Thyroid gland (tissue), 4 donors: ENCODE measurements at regions not wholly inside any gene's neighbourhood (a gene's known extent, or its start where the extent isn't known, plus 50 kb on each side); places are given as distances from the start of the nearest gene placed in this dataset.

Source experiments
- DNase-seq, 2 donors: peaks; one replicate each; pipeline ENCODE4 v3.0.0-alpha.2; 2019
- H3K27ac ChIP-seq, 3 donors: fragments of 200-600 bp; sonication (generic); 1 replicate in 2 of 3; 2 replicates in 1 of 3; pipeline ENCODE4 v1.5.1; 2016 to 2019; ENCODE audit warnings: mild to moderate bottlenecking in 1 of 3, moderate library complexity in 1 of 3
- H3K27me3 ChIP-seq: fragments of 200-600 bp; sonication (generic); one replicate; pipeline ENCODE4 v1.5.1; 2019
- H3K36me3 ChIP-seq, 2 donors: fragments of 200-600 bp; sonication (generic); one replicate each; pipeline ENCODE4 v1.5.1; 2016 to 2019
- H3K4me1 ChIP-seq, 2 donors: fragments of 200-600 bp; sonication (generic); one replicate each; pipeline ENCODE4 v1.5.1; 2017 to 2019
- H3K4me3 ChIP-seq, 3 donors: fragments of 200-600 bp; sonication (generic); replicated peaks in 1 of 3; 1 replicate in 2 of 3; 2 replicates in 1 of 3; pipeline ENCODE4 v1.5.1; 2016; ENCODE audit warnings: mild to moderate bottlenecking in 1 of 3
- H3K9me3 ChIP-seq: fragments of 200-600 bp; sonication (generic); one replicate; pipeline ENCODE4 v1.5.1; 2017
- CTCF ChIP-seq, 6 experiments: fragments of 200-600 bp in 3 of 6; fragments of 450-650 bp in 3 of 6; sonication (generic) in 3 of 6; IDR thresholded peaks; one replicate each; pipeline ENCODE4 v1.5.1; 2016 to 2019; ENCODE audit warnings: antibody characterized with exemption in 6 of 6, mild to moderate bottlenecking in 2 of 6, inconsistent platforms in 1 of 6, moderate library complexity in 1 of 6
- POLR2A ChIP-seq, 2 donors: fragments of 450-650 bp; IDR thresholded peaks; one replicate each; pipeline ENCODE4 v1.6.1; 2017; ENCODE audit warnings: antibody characterized with exemption in 2 of 2, mild to moderate bottlenecking in 2 of 2, moderate library complexity in 1 of 2
- WGBS, 2 donors: methylation state at CpG; one replicate each; pipeline ENCODE4 v1.1.5; 2017; 5-methylcytosine and 5-hydroxymethylcytosine counted together
- intact Hi-C: fragments of 100-400 bp; cut with DNase I; formaldehyde crosslinking; loops from one replicate; pipeline ENCODE4 v1.15.1; 2023

- intact Hi-C loops, result no loop called here
- WGBS, 2 donors, result 76 to 78% methylated on average over 10 of the region's 10 CpGs
These were observed 370.4 kb downstream of the PREX1 start for GRCh38 chr20:48457193-48458002.

GRCh38 chr20:48456366-48457192 lies 371.2 kb downstream of the PREX1 start:
- H3K27ac ChIP-seq, result no peak overlapping the region
- no peaks in the 10 kb centered on the region for H3K9me3 ChIP-seq
- H3K4me1 ChIP-seq, result no peaks in the 10 kb centered on the region
- no peak overlapping the region for H3K4me3 ChIP-seq
- DNase-seq, result no peak
- 65 to 81% methylated on average over 7 to 8 of the region's 8 CpGs for WGBS, 2 donors
- no peaks in the 10 kb centered on the region for H3K36me3 ChIP-seq
- intact Hi-C loops, result no loop called here
- H3K27me3 ChIP-seq, result no peaks in the 10 kb centered on the region
- TF ChIP-seq CTCF (IDR thresholded peaks at IDR 0.05) (no peak), POLR2A (IDR thresholded peaks at IDR 0.05) (no peak)

More at GRCh38 chr20:48457193-48458002, 370.4 kb downstream of the PREX1 start:
- no peak for TF ChIP-seq POLR2A (IDR thresholded peaks at IDR 0.05)
- TF ChIP-seq CTCF (IDR thresholded peaks at IDR 0.05), result no peak
- DNase-seq, result no peak
- Histone ChIP-seq H3K36me3 (no peaks in the 10 kb centered on the region), H3K4me1 (no peaks in the 10 kb centered on the region), H3K9me3 (no peaks in the 10 kb centered on the region), H3K27ac (no peak overlapping the region), H3K4me3 (no peak overlapping the region), H3K27me3 (no peaks in the 10 kb centered on the region)

GRCh38 chr20:48455651-48456365 lies 372.0 kb downstream of the PREX1 start:
- DNase-seq, result no peak
- intact Hi-C loops, result no loop called here
- 65 to 70% methylated on average over 16 of the region's 16 CpGs for WGBS, 2 donors

GRCh38 chr20:48454671-48455490 lies 372.9 kb downstream of the PREX1 start:
- WGBS, 2 donors, result 70 to 78% methylated on average over 13 to 14 of the region's 14 CpGs
- no peaks in the 10 kb centered on the region for H3K27me3 ChIP-seq
- DNase-seq, result no peak
- intact Hi-C loops, result no loop called here
- no peak overlapping the region for H3K4me3 ChIP-seq
- H3K9me3 ChIP-seq, result no peaks in the 10 kb centered on the region
- H3K27ac ChIP-seq, result no peak overlapping the region
- no peaks in the 10 kb centered on the region for H3K4me1 ChIP-seq
- TF ChIP-seq POLR2A (IDR thresholded peaks at IDR 0.05) (no peak), CTCF (IDR thresholded peaks at IDR 0.05) (no peak)
- H3K36me3 ChIP-seq, result no peaks in the 10 kb centered on the region

More at GRCh38 chr20:48455651-48456365, 372.0 kb downstream of the PREX1 start:
- H3K9me3 ChIP-seq, result no peaks in the 10 kb centered on the region
- no peaks in the 10 kb centered on the region for H3K4me1 ChIP-seq
- TF ChIP-seq POLR2A (IDR thresholded peaks at IDR 0.05) (no peak), CTCF (IDR thresholded peaks at IDR 0.05) (no peak)
- H3K27ac ChIP-seq, result no peak overlapping the region
- no peak overlapping the region for H3K4me3 ChIP-seq
- H3K27me3 ChIP-seq, result no peaks in the 10 kb centered on the region
- no peaks in the 10 kb centered on the region for H3K36me3 ChIP-seq
